ENCODE measurements at regions not wholly inside any gene's neighbourhood (a gene's known extent, or its start where the extent isn't known, plus 50 kb on each side); places are given as distances from the start of the nearest gene placed in this dataset.

GRCh38 chr7:68421712-68422111 lies 1176.6 kb upstream of the AUTS2 start:
- TF ChIP-seq CTCF (IDR thresholded peaks at IDR 0.05; ENCODE audit: control insufficient read depth, insufficient read depth, low read depth, low read length, missing control alignments), result no peak
- H3K4me3 ChIP-seq (ENCODE audit: control insufficient read depth, low read depth, low read length), result no peak overlapping the region
- no peak for DNase-seq (ENCODE audit: low read depth)

- H3K4me3 ChIP-seq (ENCODE audit: control insufficient read depth, low read depth, low read length), result no peak overlapping the region
- TF ChIP-seq CTCF (IDR thresholded peaks at IDR 0.05; ENCODE audit: control insufficient read depth, insufficient read depth, low read depth, low read length, missing control alignments), result no peak
Measured at GRCh38 chr7:68422281-68422680, 1176.0 kb upstream of the AUTS2 start.

GRCh38 chr7:68423356-68423755 lies 1174.9 kb upstream of the AUTS2 start:
- H3K4me3 ChIP-seq (ENCODE audit: control insufficient read depth, low read depth, low read length), result no peak overlapping the region
- no peak for DNase-seq (ENCODE audit: low read depth)

More at GRCh38 chr7:68422281-68422680, 1176.0 kb upstream of the AUTS2 start:
- no peak for DNase-seq (ENCODE audit: low read depth)

GRCh38 chr7:68424658-68425297 lies 1173.5 kb upstream of the AUTS2 start:
- H3K4me3 ChIP-seq (ENCODE audit: control insufficient read depth, low read depth, low read length), result no peak overlapping the region
- no peak for TF ChIP-seq CTCF (IDR thresholded peaks at IDR 0.05; ENCODE audit: control insufficient read depth, insufficient read depth, low read depth, low read length, missing control alignments)

More at GRCh38 chr7:68423356-68423755, 1174.9 kb upstream of the AUTS2 start:
- no peak for TF ChIP-seq CTCF (IDR thresholded peaks at IDR 0.05; ENCODE audit: control insufficient read depth, insufficient read depth, low read depth, low read length, missing control alignments)

DNA sequence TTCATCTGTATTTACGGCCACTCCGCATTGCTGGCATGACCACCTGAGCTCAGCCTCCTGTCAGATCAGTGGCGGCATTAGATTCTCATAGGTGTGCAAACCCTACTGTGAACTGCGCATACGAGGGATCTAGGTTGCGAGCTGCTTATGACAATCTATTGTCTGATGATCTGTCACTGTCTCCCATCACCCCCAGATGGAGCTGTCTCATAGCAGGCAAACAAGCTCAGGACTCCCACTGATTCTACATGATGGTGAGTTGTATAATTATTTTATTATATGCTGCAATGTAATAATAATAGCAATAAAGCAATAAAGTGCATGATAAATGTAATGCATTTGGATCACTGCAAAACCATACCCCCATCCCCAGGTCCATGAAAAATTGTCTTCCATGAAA lies 1172.9 kb upstream of the AUTS2 start:
- DNase-seq (ENCODE audit: low read depth), result no peak
- no peak overlapping the region for H3K4me3 ChIP-seq (ENCODE audit: control insufficient read depth, low read depth, low read length)
- TF ChIP-seq CTCF (IDR thresholded peaks at IDR 0.05; ENCODE audit: control insufficient read depth, insufficient read depth, low read depth, low read length, missing control alignments), result peak; percentile 27

More at GRCh38 chr7:68424658-68425297, 1173.5 kb upstream of the AUTS2 start:
- no peak for DNase-seq (ENCODE audit: low read depth)

DNA sequence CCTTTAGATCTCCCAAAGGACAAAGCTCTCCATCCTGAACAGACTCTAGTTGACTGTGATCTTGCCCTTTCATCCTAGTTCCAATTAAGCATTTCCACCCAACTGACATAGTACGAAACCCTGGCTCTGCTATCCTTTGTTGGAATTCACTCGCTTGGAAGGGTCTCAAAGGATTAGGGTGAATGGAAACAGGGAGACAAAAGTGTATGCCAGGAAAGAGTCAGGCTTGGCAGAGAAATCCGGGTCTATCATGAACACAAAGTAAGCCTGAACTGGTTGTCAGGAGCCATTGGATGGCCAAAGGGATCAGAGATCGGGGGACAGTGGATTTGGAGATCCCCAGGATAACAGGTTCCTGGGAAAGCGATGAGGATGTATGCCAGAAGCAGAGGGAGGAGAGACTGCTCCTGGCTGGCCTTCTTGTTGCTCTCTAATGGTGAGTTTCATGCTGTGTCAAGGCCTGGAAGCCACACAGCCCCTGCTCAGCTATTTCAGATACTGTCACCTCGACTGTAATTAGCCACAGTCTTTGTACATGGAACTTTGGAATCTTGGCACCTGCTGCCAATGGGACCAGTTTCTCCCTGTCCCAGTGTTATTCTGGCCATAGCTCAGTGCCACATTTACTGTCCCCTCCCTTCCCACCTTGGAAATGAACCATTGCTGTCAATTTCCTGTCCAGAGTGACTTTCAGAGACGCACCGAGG lies 1168.7 kb upstream of the AUTS2 start:
- TF ChIP-seq CTCF (IDR thresholded peaks at IDR 0.05; ENCODE audit: control insufficient read depth, insufficient read depth, low read depth, low read length, missing control alignments), result no peak
- no peak for DNase-seq (ENCODE audit: low read depth)
- H3K4me3 ChIP-seq (ENCODE audit: control insufficient read depth, low read depth, low read length), result no peak overlapping the region
